Prostate gland (tissue), 2 donors: ENCODE measurements at regions not wholly inside any gene's neighbourhood (a gene's known extent, or its start where the extent isn't known, plus 50 kb on each side); places are given as distances from the start of the nearest gene placed in this dataset.

Source experiments
- CTCF ChIP-seq, 4 experiments: fragments of 200-600 bp in 2 of 4; fragments of 450-650 bp in 2 of 4; sonication (generic) in 2 of 4; IDR thresholded peaks; 1 replicate in 3 of 4; 2 replicates in 1 of 4; pipeline ENCODE4 v1.5.1; 2016 to 2019; ENCODE audit warnings: antibody characterized with exemption in 4 of 4, mild to moderate bottlenecking in 2 of 4, moderate library complexity in 2 of 4
- POLR2A ChIP-seq: fragments of 450-650 bp; IDR thresholded peaks from one replicate; pipeline ENCODE4 v1.6.1; 2016; ENCODE audit warnings: antibody characterized with exemption, mild to moderate bottlenecking
- POLR2AphosphoS5 ChIP-seq: sonication (generic); formaldehyde crosslinking; IDR thresholded peaks from one replicate; pipeline ENCODE4 v1.6.1; 2017; ENCODE audit warnings: antibody characterized with exemption

DNA sequence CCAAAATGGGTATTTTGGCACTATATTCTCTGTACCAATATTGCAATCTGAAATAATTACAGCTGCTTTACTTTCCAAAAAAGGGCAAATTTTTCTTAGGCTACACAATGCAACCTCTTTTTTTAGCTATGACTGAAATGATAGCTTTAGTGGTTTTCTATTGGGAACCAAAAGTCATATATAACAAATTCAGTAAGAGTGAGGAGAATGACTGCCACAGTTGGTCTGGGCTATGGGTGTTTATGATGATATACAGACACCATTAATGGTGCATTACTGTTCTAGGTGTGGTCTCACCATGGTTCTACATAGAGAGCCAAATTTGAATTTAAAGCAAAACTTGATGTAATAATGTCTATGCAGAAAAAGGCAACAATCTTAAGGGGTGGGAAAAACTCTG lies 72.3 kb upstream of the PTBP2 start:
- TF ChIP-seq CTCF (IDR thresholded peaks at IDR 0.05), result no peak
- TF ChIP-seq POLR2A, result no peak
- TF ChIP-seq POLR2AphosphoS5, result no peak
